Dedifferentiated amniotic fluid mesenchymal stem cell (primary cell): ENCODE measurements at regions not wholly inside any gene's neighbourhood (a gene's known extent, or its start where the extent isn't known, plus 50 kb on each side); places are given as distances from the start of the nearest gene placed in this dataset.
A peak's percentile ranks its signal among the peaks of the same experiment; 100 is the strongest.

Source experiments
- DNase-seq: peaks from one replicate; pipeline ENCODE4 v3.0.0-alpha.2; 2016; ENCODE audit errors: extremely low spot score

DNA sequence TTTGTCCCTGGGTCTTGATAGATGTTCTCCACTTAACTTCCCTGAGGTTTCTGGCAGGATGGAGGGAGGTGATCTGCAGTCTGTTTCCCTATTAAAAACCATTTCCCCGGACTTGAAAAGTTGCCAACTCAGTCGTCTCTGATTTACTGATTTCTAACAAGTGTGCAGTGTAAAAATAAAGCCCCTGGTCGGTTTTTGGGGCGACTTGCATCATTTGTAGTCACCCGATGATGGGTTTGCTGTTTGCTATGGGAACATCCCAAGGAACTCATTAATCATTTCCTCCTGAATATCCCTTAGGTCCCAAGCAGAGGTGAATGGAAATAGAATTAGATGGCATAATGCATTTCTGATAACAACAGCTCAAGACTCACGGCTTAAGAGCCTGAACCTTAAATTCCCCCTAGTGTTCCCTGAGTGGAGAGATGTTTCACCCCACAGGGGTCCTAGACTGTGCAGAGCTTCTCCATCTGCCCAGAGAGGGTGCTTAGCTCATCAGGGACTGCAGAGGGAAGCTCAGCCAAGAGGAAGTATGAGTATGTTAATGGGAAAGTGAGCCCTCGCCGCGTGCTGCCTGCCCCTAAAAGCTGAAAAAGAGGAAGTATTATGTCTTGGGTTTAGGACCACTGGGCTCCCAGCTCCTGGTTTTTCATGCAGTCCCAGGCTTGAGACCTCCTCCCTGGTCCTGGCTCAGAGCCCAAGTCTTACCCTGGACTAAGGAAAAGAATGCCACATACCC is 115.1 kb upstream of the DAP start:
- DNase-seq, result no peak

DNA sequence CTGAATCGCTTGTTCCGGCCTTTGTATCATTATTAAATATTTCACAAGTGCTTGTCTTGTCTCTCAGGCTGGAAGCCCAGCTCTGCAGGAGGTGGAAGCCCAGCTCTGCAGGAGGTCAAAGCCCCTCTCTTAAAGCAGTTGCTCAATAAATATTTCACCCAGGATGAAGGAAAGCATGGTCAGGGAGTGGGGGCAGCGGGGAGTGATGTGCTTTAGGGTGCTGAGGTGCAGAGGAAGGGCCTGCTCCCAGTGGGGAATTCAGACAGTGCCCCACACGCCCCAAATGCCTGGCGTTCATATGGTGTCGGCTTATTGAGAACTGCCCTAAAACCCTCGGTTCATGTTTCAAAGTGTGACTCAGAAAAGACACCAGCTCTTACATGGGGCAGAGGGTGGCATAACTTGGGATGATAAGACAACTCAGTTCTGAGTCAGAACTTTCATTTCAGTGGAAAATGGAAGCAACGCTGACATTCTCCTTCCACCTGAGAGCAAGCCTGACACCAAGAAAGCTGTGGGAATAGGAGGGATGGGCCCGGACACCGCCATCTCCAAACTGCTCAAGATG is 114.3 kb upstream of the DAP start:
- DNase-seq, result no peak

DNA sequence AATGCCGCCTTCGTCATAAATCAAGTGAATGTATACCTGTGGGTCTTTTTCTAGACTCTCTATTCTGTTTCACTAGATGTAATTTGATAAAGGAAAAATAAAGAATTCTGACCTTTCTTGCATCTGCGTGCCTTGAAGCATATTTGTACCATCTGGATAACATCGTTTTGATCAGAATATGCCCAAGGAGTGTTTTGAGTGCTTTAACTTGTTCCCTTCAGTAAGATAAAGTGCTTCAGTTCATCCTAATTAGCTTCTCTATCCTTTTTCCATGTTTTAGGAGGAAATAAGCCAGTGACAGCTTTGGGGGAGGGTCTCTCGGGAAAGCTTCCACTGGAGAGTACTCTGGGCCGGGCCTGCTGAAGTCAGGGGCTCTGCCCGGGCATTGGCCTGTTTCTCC is 113.5 kb upstream of the DAP start:
- DNase-seq, result no peak

DNA sequence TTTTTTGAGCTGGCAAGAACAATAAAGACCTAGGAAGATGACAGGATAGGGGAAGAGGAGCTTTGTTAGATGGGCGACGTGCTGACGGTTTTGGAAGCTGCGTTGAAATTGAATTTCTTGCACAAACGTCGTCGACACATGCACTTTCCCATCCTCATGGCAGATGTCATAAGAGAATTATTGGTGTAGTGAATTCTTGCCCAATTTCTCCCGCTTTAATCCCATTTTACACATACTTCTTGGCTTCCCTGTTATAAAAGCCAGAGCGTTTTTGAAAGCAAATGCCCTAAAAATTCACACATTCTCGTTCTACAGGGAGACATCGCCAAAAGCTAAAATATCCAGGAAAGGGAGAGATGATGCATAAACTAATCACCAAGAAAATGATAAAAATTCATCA is 109.8 kb upstream of the DAP start:
- DNase-seq, result no peak

DNA sequence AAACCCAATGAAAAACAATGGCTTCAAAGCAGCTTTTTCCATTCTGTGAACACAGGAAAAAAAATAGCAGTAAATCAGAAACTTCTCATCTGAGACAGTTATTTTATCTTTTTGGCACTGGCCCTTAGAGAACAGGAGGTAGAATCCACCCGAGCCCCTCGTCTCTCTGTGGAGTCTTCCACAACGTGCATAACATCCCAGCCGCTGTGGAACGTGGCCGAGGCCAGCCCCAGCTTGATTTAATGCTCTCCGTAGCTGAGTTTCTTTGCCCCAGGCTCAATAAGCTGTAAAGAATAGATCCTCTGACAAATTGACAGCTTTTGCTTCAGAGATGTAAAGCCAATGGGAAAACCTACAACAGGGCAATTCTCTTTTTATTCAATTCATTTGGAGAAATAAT is 107.9 kb upstream of the DAP start:
- DNase-seq, result no peak

DNA sequence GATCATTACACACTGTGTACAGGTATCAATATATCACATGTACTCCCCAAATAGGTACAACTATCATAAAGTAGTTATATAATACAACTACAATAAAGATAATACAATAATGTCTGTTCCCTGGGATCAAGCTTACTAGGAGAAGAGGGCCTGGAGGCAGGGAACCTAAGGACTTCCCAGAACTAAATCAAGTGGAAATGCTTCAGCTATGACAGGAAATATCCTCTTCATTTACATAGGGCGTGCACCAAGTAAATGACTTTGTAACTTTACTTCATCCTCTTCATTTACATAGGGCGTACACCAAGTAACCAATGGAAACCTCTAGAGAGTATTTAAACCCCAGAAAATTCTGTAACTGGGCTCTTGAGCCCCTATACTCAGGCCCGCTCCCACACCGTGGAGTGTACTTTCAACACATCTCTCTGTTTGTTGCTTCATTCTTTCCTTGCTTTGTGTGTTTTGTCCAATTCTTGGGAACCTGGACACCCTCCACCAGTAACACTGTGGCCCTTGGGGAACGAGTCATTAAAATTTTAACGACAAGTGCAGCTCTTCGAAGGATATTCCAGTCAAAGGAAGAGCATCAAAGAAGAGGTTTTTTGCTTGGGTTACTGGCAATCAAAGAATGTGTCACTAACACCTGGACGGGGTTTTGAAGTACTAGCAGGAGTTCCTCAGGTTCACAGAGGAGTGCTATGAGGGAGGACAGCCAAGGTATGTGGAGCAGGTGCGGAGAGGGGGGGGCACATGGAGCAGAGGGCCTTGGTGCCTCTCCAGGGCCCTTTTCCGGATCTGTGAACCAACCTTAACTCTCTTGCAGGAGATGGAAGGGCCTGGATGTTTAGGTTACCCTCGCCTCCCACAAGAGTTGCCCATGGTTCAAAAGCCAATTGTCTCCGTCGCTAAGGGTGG is 106.6 kb upstream of the DAP start:
- DNase-seq, result no peak

DNA sequence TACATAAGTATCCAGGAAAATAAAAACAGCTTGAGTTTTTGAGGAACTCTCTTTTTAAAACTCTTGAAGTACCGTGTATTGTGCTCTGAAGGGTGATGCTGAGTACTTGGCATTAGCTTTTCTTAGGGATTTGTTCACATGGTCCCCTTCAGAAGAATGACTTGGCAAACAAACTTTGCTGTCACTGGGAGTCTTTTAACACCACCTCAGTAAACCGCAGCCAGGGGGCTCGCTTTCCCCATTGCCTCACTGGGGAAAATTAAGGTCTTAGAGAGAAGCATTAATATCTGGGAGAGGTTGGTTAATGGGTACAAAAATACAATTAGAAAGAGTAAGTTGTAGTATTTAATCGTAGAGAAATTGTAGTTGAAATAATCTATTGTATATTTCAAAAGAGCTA is 105.9 kb upstream of the DAP start:
- DNase-seq, result no peak

DNA sequence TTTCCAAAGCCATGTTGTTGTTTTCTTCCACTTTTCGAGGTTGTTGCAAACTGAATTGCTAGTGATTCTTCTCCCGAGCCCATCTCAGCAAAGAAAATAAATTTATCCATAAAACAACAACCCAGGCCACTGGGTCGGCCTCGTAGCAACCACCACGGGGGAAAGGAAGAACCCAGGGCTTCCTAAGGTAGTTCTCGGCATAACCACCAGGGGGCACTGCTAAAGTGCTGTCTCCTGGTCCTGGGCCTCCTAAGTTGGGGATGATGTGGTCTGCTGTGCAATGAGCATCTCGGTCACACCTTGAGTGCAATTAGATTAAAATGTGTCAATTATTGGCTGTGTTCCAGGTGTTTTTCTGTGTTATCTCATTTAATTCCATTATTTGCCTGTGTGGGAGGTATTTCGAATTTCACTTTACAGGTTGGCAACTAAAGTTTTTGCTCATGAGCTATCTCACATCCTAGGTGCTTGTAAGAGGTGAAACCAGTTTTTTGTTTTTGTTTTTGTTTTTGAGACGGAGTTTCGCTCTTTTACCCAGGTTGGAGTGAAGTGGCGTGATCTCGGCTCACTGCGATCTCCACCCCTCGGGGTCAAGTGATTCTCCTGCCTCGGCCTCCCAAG is 102.8 kb upstream of the DAP start:
- DNase-seq, result peak; percentile 21

DNA sequence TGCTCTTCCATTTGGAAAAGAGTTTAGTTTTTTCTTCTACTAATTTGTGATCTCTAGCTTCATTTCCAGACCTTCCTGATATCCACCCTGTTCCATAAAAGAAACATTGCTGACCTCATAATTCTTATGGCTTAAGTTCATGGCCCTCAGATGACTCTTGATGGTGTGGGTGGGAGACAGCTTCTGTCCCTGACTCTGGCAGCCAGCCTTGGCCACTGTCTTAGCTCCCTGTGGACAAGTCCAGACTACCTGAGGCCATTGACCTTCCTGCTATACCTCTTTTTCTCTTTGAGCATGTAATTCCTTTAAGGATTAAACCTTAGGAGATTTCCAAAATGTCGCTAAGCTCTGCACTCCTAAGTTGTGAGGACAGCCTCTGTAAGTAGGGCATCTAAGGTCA is 101.1 kb upstream of the DAP start:
- DNase-seq, result no peak

DNA sequence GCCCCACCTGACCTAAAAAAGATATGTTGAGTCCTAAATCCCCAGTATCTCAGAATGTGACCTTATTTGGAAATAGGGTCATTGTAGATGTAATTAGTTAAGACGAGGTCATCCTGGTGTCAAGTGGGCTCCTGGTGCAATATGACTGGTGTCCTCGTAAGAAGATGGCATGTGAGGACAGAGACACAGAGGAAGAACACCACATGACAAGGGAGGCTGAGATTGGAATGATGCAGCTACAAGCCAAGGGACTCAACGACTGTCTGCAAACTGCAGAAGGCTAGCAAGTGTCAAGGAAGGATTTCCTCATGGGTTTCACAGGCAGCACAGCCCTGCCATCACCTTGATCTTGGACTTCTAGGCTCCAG is 100.4 kb upstream of the DAP start:
- DNase-seq, result no peak

DNA sequence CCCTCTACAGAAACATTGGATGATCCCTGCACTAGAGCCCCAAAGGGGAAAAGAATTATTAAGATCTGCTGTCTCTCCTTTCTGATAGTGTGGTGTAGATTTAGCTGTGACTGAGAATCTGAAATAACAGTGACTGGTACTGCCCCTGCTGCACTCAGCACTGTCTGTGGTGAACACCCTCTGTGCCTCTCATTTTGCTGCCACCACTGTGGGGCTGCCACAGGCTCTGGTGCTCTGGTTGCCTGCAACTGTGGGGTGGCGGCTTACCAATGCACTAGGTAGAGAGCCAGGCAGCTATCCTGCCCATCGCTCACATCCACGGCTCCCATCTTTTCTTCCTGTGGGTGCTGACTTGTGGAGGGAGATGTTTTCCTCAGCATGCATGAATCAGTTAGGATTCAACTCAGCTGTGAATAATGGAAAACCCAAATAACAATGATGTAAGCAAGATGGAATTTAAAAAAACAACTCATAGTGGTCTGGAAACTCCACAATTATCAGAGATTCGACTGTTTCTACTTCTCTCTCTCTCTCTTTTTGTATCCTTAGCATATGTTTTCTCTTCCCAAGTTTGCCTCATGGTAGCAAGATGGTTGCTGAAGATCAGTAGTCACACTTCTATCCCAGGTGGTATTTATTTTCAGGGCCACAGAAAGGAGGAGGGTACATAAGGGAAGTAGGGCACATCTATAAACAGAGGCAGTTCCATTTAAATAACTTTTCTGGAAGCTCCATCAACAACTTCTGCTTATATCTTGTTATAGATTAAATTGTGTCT is 99.8 kb upstream of the DAP start:
- DNase-seq, result no peak

DNA sequence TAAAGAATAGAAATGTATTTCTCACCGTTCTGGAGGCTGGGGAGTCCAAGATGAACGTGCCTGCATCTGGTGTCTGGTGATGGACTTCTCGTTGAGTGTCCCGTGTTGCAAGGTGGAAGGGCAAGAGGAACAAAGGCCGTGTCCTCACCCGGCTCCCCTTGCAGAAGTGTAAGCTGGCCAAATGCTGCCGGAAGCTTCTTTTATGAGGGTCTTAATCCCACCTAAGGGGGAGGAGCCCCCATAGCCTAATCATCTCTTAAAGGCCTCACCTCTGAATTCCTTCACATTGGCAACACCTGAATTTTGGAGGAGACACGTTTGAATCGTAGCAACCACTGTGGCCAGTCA is 99.1 kb upstream of the DAP start:
- DNase-seq, result no peak

DNA sequence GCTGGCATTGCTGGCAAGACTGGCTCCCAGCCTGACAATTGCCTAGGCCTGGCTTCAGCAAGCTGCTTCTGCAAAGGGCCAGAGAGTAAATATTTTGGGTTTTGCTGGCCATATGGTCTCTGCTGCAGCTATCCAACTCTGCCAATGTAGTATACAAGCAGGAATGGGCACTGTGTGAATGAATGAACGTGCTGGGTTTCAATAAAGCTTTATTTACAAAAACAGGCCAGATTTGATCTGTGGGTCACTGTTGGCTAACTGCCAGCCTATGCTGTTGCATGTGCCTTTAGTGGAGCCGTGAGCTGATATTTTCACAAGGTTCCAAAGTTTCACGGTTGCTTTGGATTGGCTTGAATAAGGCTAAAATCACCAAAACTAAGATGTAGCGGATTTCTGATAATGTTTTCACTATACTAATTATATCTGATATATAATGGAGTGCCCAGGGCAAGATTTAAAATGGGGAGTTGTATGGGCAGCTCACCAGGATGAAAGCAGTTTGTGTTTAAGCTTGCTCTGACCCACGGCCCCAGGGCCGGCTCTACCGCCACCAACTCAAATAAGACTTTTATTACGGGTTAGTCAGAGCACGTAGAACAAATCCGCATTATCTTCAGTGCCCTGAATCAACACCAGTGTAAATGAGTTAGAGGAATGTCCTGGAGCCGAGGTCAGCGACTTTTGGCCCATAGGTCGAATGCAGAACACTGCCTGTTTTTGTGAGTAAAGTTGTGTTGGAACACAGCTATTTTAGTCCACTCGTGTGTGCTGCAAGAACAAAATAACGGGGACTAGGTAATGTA is 98.6 kb upstream of the DAP start:
- no peak for DNase-seq

DNA sequence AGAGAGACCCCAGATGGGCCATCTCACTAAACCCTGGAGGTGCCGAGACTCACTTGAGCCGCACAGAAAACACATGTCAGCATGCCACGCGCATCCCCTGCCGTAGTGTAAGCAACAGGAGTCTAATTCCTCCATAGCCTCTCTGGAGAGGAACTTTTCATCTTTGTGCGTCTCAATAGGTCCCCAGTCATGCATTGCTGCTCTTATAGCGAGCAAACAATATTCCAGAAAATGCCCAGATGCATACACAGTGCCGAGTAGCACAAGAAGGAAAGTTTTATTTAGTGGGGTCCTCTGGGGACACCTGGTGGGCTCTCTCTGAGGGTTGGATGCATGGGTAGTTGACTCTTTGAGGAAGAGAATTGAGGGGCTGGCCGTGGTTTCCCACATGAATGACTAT is 97.9 kb upstream of the DAP start:
- no peak for DNase-seq

DNA sequence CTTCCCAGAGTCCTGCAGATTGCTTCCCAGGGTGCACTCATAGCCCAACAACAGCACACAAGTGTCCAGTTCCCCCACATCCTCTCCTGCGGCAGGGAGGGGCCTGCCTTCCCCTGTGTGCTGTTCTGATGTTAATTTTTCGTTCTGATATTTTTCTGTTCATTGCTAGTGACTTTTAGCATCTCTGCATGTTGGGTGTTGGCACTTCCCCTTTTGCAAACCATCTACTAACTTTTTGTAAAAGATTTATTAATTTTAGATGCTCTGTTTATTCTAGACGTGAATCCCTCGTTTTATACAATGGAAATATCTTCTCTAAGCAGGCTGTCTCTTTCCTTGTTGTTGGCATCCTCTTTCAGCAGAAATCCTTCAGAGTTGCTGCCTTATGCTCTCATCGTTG is 97.3 kb upstream of the DAP start:
- DNase-seq, result no peak

DNA sequence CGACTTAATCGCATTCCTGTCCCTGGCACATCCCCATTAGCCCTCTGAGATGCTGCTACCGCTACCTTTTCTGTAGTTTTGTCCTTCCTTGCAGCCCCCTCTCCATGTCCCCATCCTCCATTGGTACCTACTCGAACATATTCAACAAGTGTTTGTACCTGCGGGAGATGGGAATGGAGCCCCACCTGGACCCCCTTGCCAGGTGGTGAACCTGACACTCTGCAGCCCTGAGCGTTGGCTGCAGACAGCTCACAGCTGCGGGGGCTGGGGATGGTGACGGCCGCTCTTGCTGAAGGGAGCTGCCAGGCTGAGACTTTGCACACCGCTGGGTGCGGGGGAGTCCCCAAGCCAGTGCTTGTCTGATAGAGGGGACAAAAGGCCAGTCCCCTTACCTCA is 96.3 kb upstream of the DAP start:
- DNase-seq, result no peak

DNA sequence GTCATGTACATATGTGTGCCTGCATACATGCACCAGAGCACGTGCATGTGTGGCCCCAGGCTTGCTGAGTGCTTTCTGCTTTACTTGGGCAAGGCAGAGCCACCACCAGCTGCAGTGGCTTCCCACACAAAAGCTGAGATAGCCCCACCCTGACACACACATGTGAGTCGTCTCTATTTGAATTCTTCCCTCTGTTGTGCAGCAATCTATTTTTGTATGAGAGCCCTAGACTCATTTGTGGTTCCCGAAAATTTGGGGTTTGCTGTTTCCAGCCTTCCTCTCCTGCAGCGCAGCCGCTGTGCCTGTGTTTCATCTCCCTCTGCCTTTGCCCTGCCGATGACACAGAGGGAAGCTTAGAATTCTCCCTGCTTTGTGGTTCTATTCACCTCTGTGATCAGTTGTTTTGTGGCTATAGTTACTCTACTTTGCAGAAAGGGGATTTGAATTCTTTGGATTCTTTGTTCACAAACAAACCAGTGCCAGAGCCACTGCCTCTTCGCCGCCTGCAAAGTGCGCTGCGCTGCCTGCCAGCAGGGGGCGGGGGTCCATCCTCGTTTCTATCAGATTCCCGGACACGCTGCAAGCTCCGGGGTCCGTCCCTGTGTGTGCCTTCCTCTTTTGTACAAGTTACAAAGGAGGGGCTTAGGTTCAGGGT is 95.8 kb upstream of the DAP start:
- peak; percentile 48 for DNase-seq

DNA sequence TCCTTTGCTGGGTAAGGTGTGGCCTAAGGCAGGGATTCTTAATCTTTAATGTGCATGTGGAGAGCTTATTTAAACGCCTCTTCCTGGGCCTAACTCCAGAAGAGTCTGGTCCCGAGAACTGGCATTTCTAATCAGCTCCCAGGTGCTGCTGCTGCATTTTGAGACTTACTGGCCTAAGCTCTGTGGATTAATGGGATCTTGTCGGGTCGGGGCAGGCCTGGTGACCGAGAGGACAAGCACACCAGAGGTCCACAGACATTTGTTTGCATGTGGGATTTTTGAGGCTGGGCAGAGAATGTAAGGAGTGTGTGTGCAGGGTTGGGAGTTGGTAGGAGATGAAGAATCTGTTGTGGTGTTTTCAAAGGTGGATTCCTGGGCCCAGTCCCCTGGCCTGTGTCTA is 95.0 kb upstream of the DAP start:
- DNase-seq, result no peak

DNA sequence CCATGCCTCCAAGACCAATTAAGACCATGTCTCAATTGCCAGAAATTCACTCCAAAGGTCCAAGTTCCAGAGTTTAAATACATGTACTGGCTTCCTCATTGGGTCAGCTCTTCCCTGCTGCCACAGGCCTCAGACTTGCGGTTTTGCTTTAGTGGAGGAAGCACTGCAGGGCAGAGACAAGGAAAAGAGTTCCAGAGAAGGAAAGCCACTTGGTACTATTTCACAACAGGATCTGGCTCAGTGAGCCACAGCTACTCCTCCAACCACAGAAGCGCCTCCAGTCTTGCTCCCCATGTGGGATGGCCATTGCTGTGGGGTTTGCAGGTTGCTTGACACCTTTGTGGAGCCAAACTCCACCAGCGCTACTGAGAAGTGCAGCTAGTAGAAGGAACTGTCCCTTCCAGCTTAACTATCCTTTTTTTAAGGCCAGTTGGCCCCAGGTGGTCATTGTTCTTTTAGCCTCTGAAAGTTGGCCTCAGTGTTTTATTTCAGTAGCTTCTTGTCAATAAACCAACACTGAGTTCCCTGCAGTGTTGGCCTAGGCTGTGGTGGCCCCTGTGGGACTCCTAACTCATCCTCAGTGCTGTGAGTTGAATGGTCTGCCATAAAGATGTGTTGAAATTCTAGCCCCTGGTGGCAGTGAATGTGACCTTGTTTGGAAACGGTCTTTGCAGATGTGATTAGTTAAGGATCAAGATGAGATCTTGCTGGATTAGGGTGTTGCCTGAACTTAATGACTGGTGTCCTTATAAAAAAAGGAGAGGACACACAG is 93.7 kb upstream of the DAP start:
- no peak for DNase-seq

DNA sequence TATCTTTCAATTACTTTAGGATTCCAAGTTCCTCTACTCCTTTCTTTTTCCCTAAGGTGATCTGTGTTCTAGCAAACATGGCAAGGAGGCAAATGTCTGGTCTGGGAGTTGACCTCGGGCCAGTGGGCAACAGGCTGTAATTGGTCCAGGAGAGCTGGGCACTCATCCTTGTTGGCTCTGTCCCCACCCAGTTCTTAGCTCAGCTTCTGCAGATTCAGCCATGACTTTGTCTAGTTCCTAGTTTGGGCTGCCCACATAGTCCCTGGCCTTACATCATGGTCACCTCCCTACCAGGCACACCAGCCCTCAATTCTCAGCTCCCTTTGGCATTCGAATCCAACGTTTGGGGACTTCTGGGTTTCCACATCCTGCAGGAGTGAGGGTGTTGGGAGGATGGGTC is 92.1 kb upstream of the DAP start:
- DNase-seq, result no peak
